MM.1S (cell line): ENCODE measurements at regions not wholly inside any gene's neighbourhood (a gene's known extent, or its start where the extent isn't known, plus 50 kb on each side); places are given as distances from the start of the nearest gene placed in this dataset.

Source experiments
- CTCF ChIP-seq: fragments of 300-600 bp; sonication (generic); IDR thresholded peaks from 2 replicates; pipeline ENCODE4 v1.5.1; 2016; ENCODE audit warnings: antibody characterized with exemption, low read length, mixed read lengths
- EZH2phosphoT487 ChIP-seq: fragments of 300-600 bp; sonication (generic); IDR thresholded peaks from 2 replicates; pipeline ENCODE4 v1.6.1; 2018; ENCODE audit warnings: antibody characterized with exemption, low read length

- no peak for TF ChIP-seq CTCF
- no peak for TF ChIP-seq EZH2phosphoT487
These were observed 232.4 kb upstream of the RBMS1 start for GRCh38 chr2:160726046-160726445.
